Panc1 (cell line): ENCODE measurements at regions not wholly inside any gene's neighbourhood (a gene's known extent, or its start where the extent isn't known, plus 50 kb on each side); places are given as distances from the start of the nearest gene placed in this dataset.

Experiments used
- ATAC-seq: fragments of 200-7000 bp; cut with Tn5 transposase; 2 replicates; pipeline ENCODE4 v1.9.1; 2020; ENCODE audit warnings: mild to moderate bottlenecking, moderate library complexity
- BruUV-seq: library from RNA; stranded (reverse); fragments of 400-500 nt; replicated peaks from 2 replicates; lab custom pipeline; 2021; lab: Mats Ljungman, UMichigan
- CTCF ChIA-PET: fragments of 300-600 bp; sonication (Branson Sonifier 250); formaldehyde crosslinking; loops from one replicate; lab custom pipeline; 2022; ENCODE audit warnings: antibody characterized with exemption; lab: Charles Lee
- POLR2A ChIA-PET: fragments of 300-600 bp; sonication (Branson Sonifier 250); formaldehyde crosslinking; loops from one replicate; lab custom pipeline; 2022; ENCODE audit warnings: antibody characterized with exemption; lab: Charles Lee
- DNase-seq: peaks from one replicate; pipeline ENCODE4 v3.0.0-alpha.2; 2010; ENCODE audit warnings: low read depth, low spot score
- H3K27ac ChIP-seq: 2 replicates; pipeline ENCODE4 v1.5.1; 2011; ENCODE audit warnings: mild to moderate bottlenecking, low read length, inconsistent platforms
- H3K27me3 ChIP-seq: fragments of 200-500 bp; sonication (Bioruptor generic); 2 replicates; pipeline ENCODE4 v1.6.0; 2014; ENCODE audit warnings: low read length, inconsistent platforms; ENCODE audit not compliant: control insufficient read depth, insufficient read depth
- H3K36me3 ChIP-seq: fragments of 200-500 bp; sonication (Bioruptor generic); 2 replicates; pipeline ENCODE4 v1.5.1; 2014; ENCODE audit warnings: inconsistent platforms, mild to moderate bottlenecking, low read length, moderate library complexity; ENCODE audit not compliant: control insufficient read depth, insufficient read depth
- H3K4me1 ChIP-seq: 2 replicates; pipeline ENCODE4 v1.5.1; 2011; ENCODE audit warnings: inconsistent platforms, mild to moderate bottlenecking, low read length, moderate library complexity; ENCODE audit not compliant: control insufficient read depth, insufficient read depth
- H3K4me3 ChIP-seq, 2 experiments: 2 replicates each; pipeline ENCODE4 v1.5.1; 2011 to 2012; ENCODE audit warnings: low read depth in 2 of 2, low read length in 2 of 2, mild to moderate bottlenecking in 2 of 2, inconsistent platforms in 1 of 2, moderate library complexity in 1 of 2
- H3K9me3 ChIP-seq: fragments of 200-500 bp; sonication (Bioruptor generic); 2 replicates; pipeline ENCODE4 v1.5.1; 2014; ENCODE audit warnings: low read depth, mild to moderate bottlenecking, inconsistent platforms, low read length, moderate library complexity; ENCODE audit not compliant: control insufficient read depth, insufficient read depth
- CTCF ChIP-seq: fragments of 450-650 bp; IDR thresholded peaks from 2 replicates; pipeline ENCODE4 v1.5.1; 2017; ENCODE audit warnings: mild to moderate bottlenecking
- POLR2AphosphoS5 ChIP-seq: IDR thresholded peaks from 2 replicates; pipeline ENCODE4 v1.6.1; 2012; ENCODE audit warnings: mild to moderate bottlenecking, low read depth, low read length, moderate library complexity
- REST ChIP-seq, 2 experiments: IDR thresholded peaks; 2 replicates each; pipeline ENCODE4 v1.6.1; 2011 to 2012; ENCODE audit warnings: low read depth in 2 of 2, control low read depth in 1 of 2, low read length in 1 of 2, mild to moderate bottlenecking in 1 of 2, moderate library complexity in 1 of 2; ENCODE audit not compliant: insufficient read depth in 1 of 2
- SIN3A ChIP-seq: IDR thresholded peaks from 2 replicates; pipeline ENCODE4 v1.6.1; 2012; ENCODE audit warnings: low read depth, mild to moderate bottlenecking, low read length, moderate library complexity, borderline replicate concordance; ENCODE audit not compliant: insufficient read depth
- TCF7L2 ChIP-seq: IDR thresholded peaks from 2 replicates; pipeline ENCODE4 v1.6.1; 2011; ENCODE audit warnings: mild to moderate bottlenecking, low read depth, low read length, inconsistent platforms
- in situ Hi-C: cut with HindIII; loops from 2 replicates; pipeline ENCODE4 v1.10.0; 2016; ENCODE audit warnings: low sequenced_read_pairs, low pct_unique_long_range_greater_than_20kb
- intact Hi-C: fragments of 100-400 bp; cut with micrococcal nuclease; formaldehyde crosslinking; loops from one replicate; pipeline ENCODE4 v1.10.0; 2022; ENCODE audit not compliant: unreplicated experiment

- ChIA-PET POLR2A (no interaction called here), CTCF (no interaction called here)
- in situ Hi-C loops (no loop called here), intact Hi-C loops (no loop called here)
- Histone ChIP-seq H3K9me3 (no peaks in the 10 kb centered on the region), H3K27me3 (no peaks in the 10 kb centered on the region), H3K4me3 (no peak overlapping the region), H3K36me3 (no peaks in the 10 kb centered on the region), H3K4me1 (no peaks in the 10 kb centered on the region; the same call in 1 of the 2 replicates), H3K27ac (no peak overlapping the region)
- TF ChIP-seq POLR2AphosphoS5 (no peak), SIN3A (no peak), CTCF (no peak), TCF7L2 (no peak), REST (IDR thresholded peaks at IDR 0.05; ENCODE audit: insufficient read depth in 1 of 2, low read depth in 2 of 2, low read length in 1 of 2) (no peak)
- ATAC-seq (no peak), DNase-seq (no peak)
- no TSS peak for BruUV-seq
Observed at GRCh38 chr13:50274181-50274580, 258.9 kb downstream of the KCNRG start.

- CTCF ChIA-PET, result no interaction called here
- in situ Hi-C loops, result no loop called here
- no peak for ATAC-seq
- intact Hi-C loops, result no loop called here
- DNase-seq, result no peak
- POLR2A ChIA-PET, result no interaction called here
- H3K27me3 ChIP-seq, result no peaks in the 10 kb centered on the region
- H3K36me3 ChIP-seq, result no peaks in the 10 kb centered on the region
- no peak overlapping the region; the same call in 1 of the 2 replicates for H3K27ac ChIP-seq
- no peak for TF ChIP-seq REST (IDR thresholded peaks at IDR 0.05; ENCODE audit: insufficient read depth in 1 of 2, low read depth in 2 of 2, low read length in 1 of 2)
- no peak for TF ChIP-seq POLR2AphosphoS5
- TF ChIP-seq TCF7L2, result no peak
- TF ChIP-seq CTCF, result no peak
- TF ChIP-seq SIN3A, result no peak
- BruUV-seq, result no TSS peak
- no peaks in the 10 kb centered on the region for H3K9me3 ChIP-seq
- no peak overlapping the region for H3K4me3 ChIP-seq
- no peaks in the 10 kb centered on the region for H3K4me1 ChIP-seq
Observed at GRCh38 chr13:50275392-50276063, 260.3 kb downstream of the KCNRG start.
